HL-60 (cell line): ENCODE measurements at regions not wholly inside any gene's neighbourhood (a gene's known extent, or its start where the extent isn't known, plus 50 kb on each side); places are given as distances from the start of the nearest gene placed in this dataset.

ENCODE experiments used
- DNase-seq, 2 experiments: peaks; one replicate each; pipeline ENCODE4 v3.0.0-alpha.2; 2010 to 2020; ENCODE audit warnings: low read depth in 1 of 2, low spot score in 1 of 2
- H3K27ac ChIP-seq: fragments of 250-450 bp; sonication (Bioruptor Pico); replicated peaks from 2 replicates; pipeline ENCODE4 v1.5.1; 2020; ENCODE audit warnings: mild to moderate bottlenecking, moderate library complexity
- H3K27me3 ChIP-seq: fragments of 250-450 bp; sonication (Bioruptor Pico); 2 replicates; pipeline ENCODE4 v1.5.1; 2021; ENCODE audit warnings: mild to moderate bottlenecking, moderate library complexity; ENCODE audit not compliant: insufficient read depth, poor library complexity, severe bottlenecking
- H3K4me3 ChIP-seq: replicated peaks from 2 replicates; pipeline ENCODE4 v1.5.1; 2011; ENCODE audit warnings: mild to moderate bottlenecking, control low read depth, low read length; ENCODE audit not compliant: insufficient read depth
- CTCF ChIP-seq: IDR thresholded peaks from one replicate; pipeline ENCODE4 v1.5.1; 2011; ENCODE audit warnings: low read length, control low read depth, inconsistent platforms; ENCODE audit not compliant: insufficient read depth
- GABPA ChIP-seq: IDR thresholded peaks from 2 replicates; pipeline ENCODE4 v1.6.1; 2012; ENCODE audit warnings: low read depth
- POLR2AphosphoS5 ChIP-seq: IDR thresholded peaks from 2 replicates; pipeline ENCODE4 v1.6.1; 2012; ENCODE audit warnings: low read depth
- SPI1 ChIP-seq: IDR thresholded peaks from 2 replicates; pipeline ENCODE4 v1.6.1; 2012; ENCODE audit warnings: low read depth, mild to moderate bottlenecking, borderline replicate concordance
- TF ChIP-seq, protein P1 (sequence below): IDR thresholded peaks from 2 replicates; pipeline ENCODE4 v1.6.1; 2012; ENCODE audit warnings: low read depth; ENCODE audit not compliant: insufficient replicate concordance

DNA sequence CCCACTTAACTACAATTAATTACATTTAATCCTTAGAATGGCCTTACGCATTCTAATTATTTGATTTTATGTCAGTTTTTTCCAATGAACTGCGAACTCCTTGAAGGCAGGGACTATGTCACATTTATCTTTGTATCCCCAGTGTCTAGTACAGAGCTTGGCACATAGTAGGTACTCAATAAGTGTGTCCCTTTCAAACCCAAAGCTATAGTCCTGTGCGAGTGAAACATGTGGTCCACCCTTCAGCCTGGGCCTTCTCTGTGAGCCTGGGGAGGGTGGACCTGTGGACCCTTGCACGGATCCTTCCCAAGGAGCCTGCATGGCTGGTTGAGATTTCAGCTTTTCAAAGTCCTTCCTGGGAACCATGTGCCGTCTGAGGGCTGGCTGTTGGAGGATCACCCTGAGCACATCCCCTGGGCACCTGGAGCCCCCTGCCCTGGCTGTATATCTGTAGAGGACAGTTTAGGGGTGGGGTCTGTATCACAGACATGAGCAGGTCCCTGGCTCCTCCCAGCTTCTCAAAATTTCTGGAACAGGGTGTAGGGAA, 103.1 kb downstream of the IER5 start:
- Histone ChIP-seq H3K4me3 (no peak overlapping the region), H3K27ac (no peak overlapping the region), H3K27me3 (no peaks in the 10 kb centered on the region)
- TF ChIP-seq SPI1 (no peak), POLR2AphosphoS5 (no peak), CTCF (no peak), GABPA (no peak)
- TF ChIP-seq, protein P1, sequence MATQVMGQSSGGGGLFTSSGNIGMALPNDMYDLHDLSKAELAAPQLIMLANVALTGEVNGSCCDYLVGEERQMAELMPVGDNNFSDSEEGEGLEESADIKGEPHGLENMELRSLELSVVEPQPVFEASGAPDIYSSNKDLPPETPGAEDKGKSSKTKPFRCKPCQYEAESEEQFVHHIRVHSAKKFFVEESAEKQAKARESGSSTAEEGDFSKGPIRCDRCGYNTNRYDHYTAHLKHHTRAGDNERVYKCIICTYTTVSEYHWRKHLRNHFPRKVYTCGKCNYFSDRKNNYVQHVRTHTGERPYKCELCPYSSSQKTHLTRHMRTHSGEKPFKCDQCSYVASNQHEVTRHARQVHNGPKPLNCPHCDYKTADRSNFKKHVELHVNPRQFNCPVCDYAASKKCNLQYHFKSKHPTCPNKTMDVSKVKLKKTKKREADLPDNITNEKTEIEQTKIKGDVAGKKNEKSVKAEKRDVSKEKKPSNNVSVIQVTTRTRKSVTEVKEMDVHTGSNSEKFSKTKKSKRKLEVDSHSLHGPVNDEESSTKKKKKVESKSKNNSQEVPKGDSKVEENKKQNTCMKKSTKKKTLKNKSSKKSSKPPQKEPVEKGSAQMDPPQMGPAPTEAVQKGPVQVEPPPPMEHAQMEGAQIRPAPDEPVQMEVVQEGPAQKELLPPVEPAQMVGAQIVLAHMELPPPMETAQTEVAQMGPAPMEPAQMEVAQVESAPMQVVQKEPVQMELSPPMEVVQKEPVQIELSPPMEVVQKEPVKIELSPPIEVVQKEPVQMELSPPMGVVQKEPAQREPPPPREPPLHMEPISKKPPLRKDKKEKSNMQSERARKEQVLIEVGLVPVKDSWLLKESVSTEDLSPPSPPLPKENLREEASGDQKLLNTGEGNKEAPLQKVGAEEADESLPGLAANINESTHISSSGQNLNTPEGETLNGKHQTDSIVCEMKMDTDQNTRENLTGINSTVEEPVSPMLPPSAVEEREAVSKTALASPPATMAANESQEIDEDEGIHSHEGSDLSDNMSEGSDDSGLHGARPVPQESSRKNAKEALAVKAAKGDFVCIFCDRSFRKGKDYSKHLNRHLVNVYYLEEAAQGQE: no peak
- no peak for DNase-seq

- TF ChIP-seq, protein P1: no peak
- TF ChIP-seq CTCF (no peak), SPI1 (no peak), POLR2AphosphoS5 (no peak)
- H3K27ac ChIP-seq: no peak overlapping the region
- no peak overlapping the region for H3K4me3 ChIP-seq
- H3K27me3 ChIP-seq: peaks cover under 1% of the 10 kb centered on the region
- no peak for DNase-seq
These were observed 103.8 kb downstream of the IER5 start for GRCh38 chr1:181192316-181192715.

- TF ChIP-seq CTCF (no peak), POLR2AphosphoS5 (no peak)
- DNase-seq: no peak
- no peak overlapping the region for H3K27ac ChIP-seq
- peaks cover 2% of the 10 kb centered on the region for H3K27me3 ChIP-seq
- no peak overlapping the region for H3K4me3 ChIP-seq
These were observed 114.6 kb downstream of the IER5 start for GRCh38 chr1:181202986-181203555.

- DNase-seq: no peak
- peaks cover 2% of the 10 kb centered on the region for H3K27me3 ChIP-seq
- no peak overlapping the region for H3K27ac ChIP-seq
- TF ChIP-seq CTCF: no peak
- TF ChIP-seq GABPA: no peak
- TF ChIP-seq, protein P1: no peak
- TF ChIP-seq SPI1: no peak
- TF ChIP-seq POLR2AphosphoS5: no peak
- H3K4me3 ChIP-seq: no peak overlapping the region
These were observed 116.0 kb downstream of the IER5 start for GRCh38 chr1:181204530-181204929.
